HepG2 (cell line): ENCODE measurements at regions not wholly inside any gene's neighbourhood (a gene's known extent, or its start where the extent isn't known, plus 50 kb on each side); places are given as distances from the start of the nearest gene placed in this dataset.

Source experiments
- ATAC-seq: fragments of 200-7000 bp; cut with Tn5 transposase; 3 replicates; pipeline ENCODE4 v1.9.1; 2020; ENCODE audit warnings: mild to moderate bottlenecking, moderate library complexity
- BruUV-seq: library from RNA; stranded (reverse); fragments of 400-500 nt; replicated peaks from 2 replicates; lab custom pipeline; 2021; lab: Mats Ljungman, UMichigan
- CTCF ChIA-PET: fragments of 300-600 bp; formaldehyde crosslinking; extraction: SDS; loops from one replicate; lab custom pipeline; 2021; ENCODE audit warnings: low total read pairs, inconsistent platforms, low intra/inter-chr PET ratio; lab: Yijun Ruan, JAX
- POLR2A ChIA-PET: fragments of 350-600 bp; sonication (Branson Sonifier 250); formaldehyde crosslinking; loops from one replicate; lab custom pipeline; 2020; ENCODE audit warnings: antibody characterized with exemption, inconsistent platforms; lab: Yijun Ruan, JAX
- DNase-seq: peaks from one replicate; pipeline ENCODE4 v3.0.0-alpha.2; 2015; ENCODE audit warnings: low spot score
- FAIRE-seq: peaks from 3 replicates; lab custom pipeline; 2011; peaks lifted over from hg19 to GRCh38; lab: Jason Lieb, UNC
- H2AFZ ChIP-seq: one replicate; pipeline ENCODE4 v1.6.1; 2011; ENCODE audit warnings: low read length, inconsistent platforms
- H3K27ac ChIP-seq: fragments of 300-600 bp; 3 replicates; pipeline ENCODE4 v1.8.0; 2011; ENCODE audit warnings: mixed run types, mild to moderate bottlenecking, mixed read lengths, low read length, inconsistent platforms; ENCODE audit not compliant: insufficient read depth; ENCODE audit errors: extremely low read length
- H3K27me3 ChIP-seq, 2 experiments: fragments of 200-600 bp in 1 of 2; 2 replicates in 1 of 2; 3 replicates in 1 of 2; pipeline versions ENCODE4 v1.6.0 to v1.8.0; 2011; ENCODE audit warnings: low read length in 2 of 2, mild to moderate bottlenecking in 2 of 2, moderate library complexity in 2 of 2, inconsistent platforms in 1 of 2; ENCODE audit not compliant: insufficient read depth in 2 of 2, control insufficient read depth in 1 of 2
- H3K36me3 ChIP-seq, 2 experiments: fragments of 200-600 bp in 1 of 2; replicated peaks in 1 of 2; 2 replicates in 1 of 2; 3 replicates in 1 of 2; pipeline versions ENCODE4 v1.5.1 to v1.8.0; 2011; ENCODE audit warnings: low read length in 2 of 2, inconsistent platforms in 1 of 2; ENCODE audit not compliant: insufficient read depth in 2 of 2, control insufficient read depth in 1 of 2
- H3K4me1 ChIP-seq: 2 replicates; pipeline ENCODE4 v1.5.1; 2012; ENCODE audit warnings: low read length, inconsistent platforms; ENCODE audit not compliant: insufficient read depth
- H3K4me2 ChIP-seq: 2 replicates; pipeline ENCODE4 v1.6.0; 2011; ENCODE audit warnings: low read depth, low read length, inconsistent platforms
- H3K4me3 ChIP-seq, 3 experiments: fragments of 200-600 bp in 1 of 3; sonication (generic), shearing (Covaris generic) in 1 of 3; replicated peaks in 1 of 3; 2 replicates each; pipeline ENCODE4 v1.5.1; 2011 to 2016; ENCODE audit warnings: low read length in 3 of 3, inconsistent platforms in 2 of 3, low read depth in 2 of 3, mild to moderate bottlenecking in 2 of 3, control low read depth in 1 of 3, mixed read lengths in 1 of 3; ENCODE audit not compliant: insufficient read depth in 1 of 3
- H3K79me2 ChIP-seq: one replicate; pipeline ENCODE4 v1.6.1; 2011; ENCODE audit warnings: low read length, inconsistent platforms; ENCODE audit not compliant: insufficient read depth
- H3K9ac ChIP-seq: 2 replicates; pipeline ENCODE4 v1.6.0; 2011; ENCODE audit warnings: mild to moderate bottlenecking, low read depth, low read length, inconsistent platforms; ENCODE audit not compliant: insufficient read depth
- H3K9me3 ChIP-seq: 2 replicates; pipeline ENCODE4 v1.5.1; 2012; ENCODE audit warnings: mild to moderate bottlenecking, low read length
- H4K20me1 ChIP-seq: 2 replicates; pipeline ENCODE4 v1.6.0; 2011; ENCODE audit warnings: inconsistent platforms, mild to moderate bottlenecking, low read length, moderate library complexity; ENCODE audit not compliant: insufficient read depth
- AKAP8 ChIP-seq: sonication (generic); formaldehyde crosslinking; IDR thresholded peaks from 2 replicates; pipeline ENCODE4 v1.5.1; 2020; ENCODE audit warnings: mild to moderate bottlenecking, missing genetic modification reagents
- BRCA1 ChIP-seq: sonication (generic); formaldehyde crosslinking; IDR thresholded peaks from 2 replicates; pipeline ENCODE4 v1.4.0; 2020; ENCODE audit warnings: missing genetic modification reagents
- DR1 ChIP-seq: sonication (generic); formaldehyde crosslinking; IDR thresholded peaks from 2 replicates; pipeline ENCODE4 v1.8.0; 2021; ENCODE audit warnings: mild to moderate bottlenecking, missing genetic modification reagents, inconsistent platforms
- ELF4 ChIP-seq: sonication (generic); formaldehyde crosslinking; IDR thresholded peaks from 2 replicates; pipeline ENCODE4 v1.5.0; 2020; ENCODE audit warnings: missing genetic modification reagents, mild to moderate bottlenecking, moderate library complexity, borderline replicate concordance
- GATAD1 ChIP-seq: IDR thresholded peaks from 2 replicates; pipeline ENCODE4 v1.6.1; 2016; ENCODE audit warnings: missing genetic modification reagents, missing compliant biosample characterization
- HOXA3 ChIP-seq: sonication (generic); formaldehyde crosslinking; IDR thresholded peaks from 2 replicates; pipeline ENCODE4 v1.5.0; 2020; ENCODE audit warnings: missing genetic modification reagents
- MXD4 ChIP-seq: IDR thresholded peaks from 2 replicates; pipeline ENCODE4 v1.6.1; 2016; ENCODE audit warnings: mild to moderate bottlenecking, missing biosample characterization, missing genetic modification reagents
- NR2F1 ChIP-seq, 2 experiments: fragments of 450-650 bp in 1 of 2; formaldehyde crosslinking in 1 of 2; IDR thresholded peaks; 2 replicates each; pipeline versions ENCODE4 v1.5.0 to v1.6.1; 2016 to 2020; ENCODE audit warnings: mild to moderate bottlenecking in 1 of 2, missing compliant biosample characterization in 1 of 2, missing genetic modification reagents in 1 of 2, moderate library complexity in 1 of 2
- REL ChIP-seq: sonication (generic); formaldehyde crosslinking; conservative IDR thresholded peaks from 2 replicates; pipeline ENCODE4 v1.8.0; 2022; ENCODE audit warnings: mild to moderate bottlenecking, missing genetic modification reagents, moderate library complexity
- TARDBP ChIP-seq: sonication (generic); formaldehyde crosslinking; IDR thresholded peaks from 2 replicates; pipeline ENCODE4 v1.8.0; 2022; ENCODE audit warnings: mild to moderate bottlenecking, missing genetic modification reagents
- ZKSCAN1 ChIP-seq: fragments of 150-350 bp; IDR thresholded peaks from 2 replicates; pipeline ENCODE4 v1.6.1; 2014; ENCODE audit warnings: low read length
- ZNF225 ChIP-seq: sonication (generic); formaldehyde crosslinking; IDR thresholded peaks from 2 replicates; pipeline ENCODE4 v1.4.0; 2020; ENCODE audit warnings: mild to moderate bottlenecking, missing genetic modification reagents
- ZNF660 ChIP-seq: sonication (generic); formaldehyde crosslinking; IDR thresholded peaks from 2 replicates; pipeline ENCODE4 v1.5.1; 2020; ENCODE audit warnings: mild to moderate bottlenecking, low read depth, missing genetic modification reagents, borderline replicate concordance
- WGBS: methylation state at CpG from one replicate; pipeline ENCODE4 v1.1.6; 2017; ENCODE audit warnings: low lambda C conversion rate; 5-methylcytosine and 5-hydroxymethylcytosine counted together
- in situ Hi-C: cut with HindIII; loops from 2 replicates; pipeline ENCODE4 v1.10.0; 2017; ENCODE audit warnings: low pct_unique_long_range_greater_than_20kb; ENCODE audit not compliant: extremely low pct_ligation_motif_present
- intact Hi-C: fragments of 100-400 bp; cut with micrococcal nuclease; formaldehyde crosslinking; loops from one replicate; pipeline ENCODE4 v1.10.0; 2022; ENCODE audit not compliant: unreplicated experiment
- TF ChIP-seq, protein P1 (sequence below): sonication (generic); formaldehyde crosslinking; IDR thresholded peaks from 2 replicates; pipeline ENCODE4 v1.4.0; 2020; ENCODE audit warnings: missing genetic modification reagents
- TF ChIP-seq, protein P2 (sequence below): sonication (generic); formaldehyde crosslinking; IDR thresholded peaks from 2 replicates; pipeline ENCODE4 v1.5.1; 2020; ENCODE audit warnings: mild to moderate bottlenecking, missing genetic modification reagents, borderline replicate concordance

DNA sequence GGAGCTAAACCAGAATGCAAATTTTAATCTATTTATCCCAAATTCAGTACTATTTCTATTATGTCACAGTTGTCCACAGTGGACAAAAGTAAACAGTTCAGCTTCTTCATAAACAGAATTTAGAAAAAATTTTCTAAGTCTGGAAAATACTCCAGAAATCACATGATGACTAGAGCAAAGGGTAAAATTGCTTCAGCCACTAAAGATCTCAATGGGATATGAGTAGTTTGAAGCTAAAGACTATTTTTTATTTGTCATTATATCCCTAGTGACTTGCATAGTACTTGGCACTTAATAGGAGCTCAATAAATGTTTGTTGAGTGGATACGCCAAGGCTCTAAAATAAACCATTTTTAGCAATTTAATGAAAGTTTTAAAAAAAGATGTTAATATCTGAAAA lies 354.3 kb upstream of the AGTR1 start (continued):
- no peak for TF ChIP-seq NR2F1 (CRISPR knock-in tag; IDR thresholded peaks at IDR 0.05)

DNA sequence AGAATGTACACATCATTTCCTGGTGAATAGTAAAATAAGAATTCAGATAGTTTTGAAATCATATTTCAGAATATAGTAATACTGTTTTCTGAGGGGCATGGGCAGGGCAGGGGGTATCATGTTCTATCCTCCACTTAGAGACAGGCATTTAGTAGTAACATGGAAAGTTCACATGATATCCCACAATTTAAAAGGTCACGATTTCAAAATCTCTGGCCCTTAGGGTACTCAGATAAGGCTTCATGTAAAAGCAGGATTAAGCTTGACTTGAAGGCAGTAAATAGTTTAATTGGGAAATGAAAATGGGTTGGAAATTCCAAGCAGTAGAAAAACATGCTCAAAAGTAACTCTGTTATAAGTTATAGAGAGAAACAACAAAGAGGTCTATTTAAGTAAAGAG lies 353.2 kb upstream of the AGTR1 start:
- no peaks in the 10 kb centered on the region for H3K9me3 ChIP-seq
- no peak overlapping the region for H3K4me2 ChIP-seq
- BruUV-seq: no TSS peak
- 8% methylated on average over 1 of the region's 1 CpG for WGBS
- no peak overlapping the region for H2AFZ ChIP-seq
- no peaks in the 10 kb centered on the region for H3K4me1 ChIP-seq
- H3K9ac ChIP-seq: no peak overlapping the region
- no peaks in the 10 kb centered on the region for H3K79me2 ChIP-seq
- in situ Hi-C loops (no loop called here), intact Hi-C loops (no loop called here)
- no peak overlapping the region for H3K4me3 ChIP-seq
- ChIA-PET POLR2A (no interaction called here), CTCF (no interaction called here)
- no peaks in the 10 kb centered on the region for H3K36me3 ChIP-seq
- H3K27me3 ChIP-seq: no peaks in the 10 kb centered on the region
- H3K27ac ChIP-seq: no peak overlapping the region
- FAIRE-seq (no peak), ATAC-seq (no peak), DNase-seq (no peak)
- TF ChIP-seq, protein P1, sequence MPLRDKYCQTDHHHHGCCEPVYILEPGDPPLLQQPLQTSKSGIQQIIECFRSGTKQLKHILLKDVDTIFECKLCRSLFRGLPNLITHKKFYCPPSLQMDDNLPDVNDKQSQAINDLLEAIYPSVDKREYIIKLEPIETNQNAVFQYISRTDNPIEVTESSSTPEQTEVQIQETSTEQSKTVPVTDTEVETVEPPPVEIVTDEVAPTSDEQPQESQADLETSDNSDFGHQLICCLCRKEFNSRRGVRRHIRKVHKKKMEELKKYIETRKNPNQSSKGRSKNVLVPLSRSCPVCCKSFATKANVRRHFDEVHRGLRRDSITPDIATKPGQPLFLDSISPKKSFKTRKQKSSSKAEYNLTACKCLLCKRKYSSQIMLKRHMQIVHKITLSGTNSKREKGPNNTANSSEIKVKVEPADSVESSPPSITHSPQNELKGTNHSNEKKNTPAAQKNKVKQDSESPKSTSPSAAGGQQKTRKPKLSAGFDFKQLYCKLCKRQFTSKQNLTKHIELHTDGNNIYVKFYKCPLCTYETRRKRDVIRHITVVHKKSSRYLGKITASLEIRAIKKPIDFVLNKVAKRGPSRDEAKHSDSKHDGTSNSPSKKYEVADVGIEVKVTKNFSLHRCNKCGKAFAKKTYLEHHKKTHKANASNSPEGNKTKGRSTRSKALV (CRISPR knock-in tag): no peak
- TF ChIP-seq REL (CRISPR knock-in tag) (no peak), ZKSCAN1 (no peak), ZNF660 (CRISPR knock-in tag) (no peak), HOXA3 (CRISPR knock-in tag) (no peak), GATAD1 (CRISPR knock-in tag) (no peak), DR1 (CRISPR knock-in tag) (no peak), MXD4 (no peak), ELF4 (no peak), AKAP8 (no peak), TARDBP (CRISPR knock-in tag) (no peak), BRCA1 (no peak), ZNF225 (CRISPR knock-in tag) (no peak)
- TF ChIP-seq, protein P2, sequence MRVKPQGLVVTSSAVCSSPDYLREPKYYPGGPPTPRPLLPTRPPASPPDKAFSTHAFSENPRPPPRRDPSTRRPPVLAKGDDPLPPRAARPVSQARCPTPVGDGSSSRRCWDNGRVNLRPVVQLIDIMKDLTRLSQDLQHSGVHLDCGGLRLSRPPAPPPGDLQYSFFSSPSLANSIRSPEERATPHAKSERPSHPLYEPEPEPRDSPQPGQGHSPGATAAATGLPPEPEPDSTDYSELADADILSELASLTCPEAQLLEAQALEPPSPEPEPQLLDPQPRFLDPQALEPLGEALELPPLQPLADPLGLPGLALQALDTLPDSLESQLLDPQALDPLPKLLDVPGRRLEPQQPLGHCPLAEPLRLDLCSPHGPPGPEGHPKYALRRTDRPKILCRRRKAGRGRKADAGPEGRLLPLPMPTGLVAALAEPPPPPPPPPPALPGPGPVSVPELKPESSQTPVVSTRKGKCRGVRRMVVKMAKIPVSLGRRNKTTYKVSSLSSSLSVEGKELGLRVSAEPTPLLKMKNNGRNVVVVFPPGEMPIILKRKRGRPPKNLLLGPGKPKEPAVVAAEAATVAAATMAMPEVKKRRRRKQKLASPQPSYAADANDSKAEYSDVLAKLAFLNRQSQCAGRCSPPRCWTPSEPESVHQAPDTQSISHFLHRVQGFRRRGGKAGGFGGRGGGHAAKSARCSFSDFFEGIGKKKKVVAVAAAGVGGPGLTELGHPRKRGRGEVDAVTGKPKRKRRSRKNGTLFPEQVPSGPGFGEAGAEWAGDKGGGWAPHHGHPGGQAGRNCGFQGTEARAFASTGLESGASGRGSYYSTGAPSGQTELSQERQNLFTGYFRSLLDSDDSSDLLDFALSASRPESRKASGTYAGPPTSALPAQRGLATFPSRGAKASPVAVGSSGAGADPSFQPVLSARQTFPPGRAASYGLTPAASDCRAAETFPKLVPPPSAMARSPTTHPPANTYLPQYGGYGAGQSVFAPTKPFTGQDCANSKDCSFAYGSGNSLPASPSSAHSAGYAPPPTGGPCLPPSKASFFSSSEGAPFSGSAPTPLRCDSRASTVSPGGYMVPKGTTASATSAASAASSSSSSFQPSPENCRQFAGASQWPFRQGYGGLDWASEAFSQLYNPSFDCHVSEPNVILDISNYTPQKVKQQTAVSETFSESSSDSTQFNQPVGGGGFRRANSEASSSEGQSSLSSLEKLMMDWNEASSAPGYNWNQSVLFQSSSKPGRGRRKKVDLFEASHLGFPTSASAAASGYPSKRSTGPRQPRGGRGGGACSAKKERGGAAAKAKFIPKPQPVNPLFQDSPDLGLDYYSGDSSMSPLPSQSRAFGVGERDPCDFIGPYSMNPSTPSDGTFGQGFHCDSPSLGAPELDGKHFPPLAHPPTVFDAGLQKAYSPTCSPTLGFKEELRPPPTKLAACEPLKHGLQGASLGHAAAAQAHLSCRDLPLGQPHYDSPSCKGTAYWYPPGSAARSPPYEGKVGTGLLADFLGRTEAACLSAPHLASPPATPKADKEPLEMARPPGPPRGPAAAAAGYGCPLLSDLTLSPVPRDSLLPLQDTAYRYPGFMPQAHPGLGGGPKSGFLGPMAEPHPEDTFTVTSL (CRISPR knock-in tag): no peak
- H4K20me1 ChIP-seq: no peaks in the 10 kb centered on the region
